H9 (cell line): ENCODE measurements at regions not wholly inside any gene's neighbourhood (a gene's known extent, or its start where the extent isn't known, plus 50 kb on each side); places are given as distances from the start of the nearest gene placed in this dataset.

Source experiments
- DNase-seq: peaks from one replicate; pipeline ENCODE4 v3.0.0-alpha.2; 2017
- H2AFZ ChIP-seq: one replicate; pipeline ENCODE4 v1.6.1; 2013; ENCODE audit warnings: mild to moderate bottlenecking, low read length, control low read depth, moderate library complexity
- H2AK5ac ChIP-seq: 2 replicates; pipeline ENCODE4 v1.6.1; 2013; ENCODE audit warnings: low read length, control low read depth, mixed read lengths; ENCODE audit not compliant: insufficient read length
- H2BK120ac ChIP-seq: one replicate; pipeline ENCODE4 v1.6.1; 2013; ENCODE audit warnings: low read depth, mild to moderate bottlenecking, low read length, control low read depth, inconsistent platforms; ENCODE audit not compliant: poor library complexity, severe bottlenecking
- H2BK12ac ChIP-seq: 2 replicates; pipeline ENCODE4 v1.6.1; 2013; ENCODE audit warnings: low read length, control low read depth, mixed read lengths, low read depth; ENCODE audit not compliant: insufficient read length
- H2BK15ac ChIP-seq: 2 replicates; pipeline ENCODE4 v1.6.1; 2013; ENCODE audit warnings: low read depth, low read length, control low read depth
- H2BK20ac ChIP-seq: one replicate; pipeline ENCODE4 v1.6.1; 2013; ENCODE audit warnings: low read depth, mild to moderate bottlenecking, low read length, control low read depth, inconsistent platforms; ENCODE audit not compliant: poor library complexity, severe bottlenecking
- H2BK5ac ChIP-seq: 2 replicates; pipeline ENCODE4 v1.6.1; 2013; ENCODE audit warnings: low read length, control low read depth, mixed read lengths; ENCODE audit not compliant: insufficient read length
- H3K14ac ChIP-seq: 2 replicates; pipeline ENCODE4 v1.6.1; 2013; ENCODE audit warnings: low read length, control low read depth; ENCODE audit not compliant: insufficient read depth
- H3K18ac ChIP-seq: 2 replicates; pipeline ENCODE4 v1.6.1; 2013; ENCODE audit warnings: low read depth, mild to moderate bottlenecking, mixed read lengths, low read length, control low read depth; ENCODE audit not compliant: insufficient read length
- H3K23ac ChIP-seq: 2 replicates; pipeline ENCODE4 v1.6.1; 2013; ENCODE audit warnings: low read length, control low read depth, mixed read lengths, low read depth; ENCODE audit not compliant: insufficient read length
- H3K23me2 ChIP-seq: 2 replicates; pipeline ENCODE4 v1.6.1; 2013; ENCODE audit warnings: low read depth, mild to moderate bottlenecking, mixed read lengths, low read length, control low read depth; ENCODE audit not compliant: insufficient read length, poor library complexity, severe bottlenecking
- H3K27ac ChIP-seq: 2 replicates; pipeline ENCODE4 v1.5.1; 2013; ENCODE audit warnings: low read length, control low read depth, mixed read lengths, low read depth; ENCODE audit not compliant: insufficient read length
- H3K27me3 ChIP-seq: 2 replicates; pipeline ENCODE4 v1.6.1; 2013; ENCODE audit warnings: low read length, control low read depth, inconsistent platforms; ENCODE audit not compliant: insufficient read depth
- H3K4ac ChIP-seq: 2 replicates; pipeline ENCODE4 v1.6.1; 2013; ENCODE audit warnings: low read depth, mild to moderate bottlenecking, control low read depth, inconsistent platforms, low read length, moderate library complexity
- H3K4me1 ChIP-seq: 2 replicates; pipeline ENCODE4 v1.6.1; 2013; ENCODE audit warnings: low read length, control low read depth, inconsistent platforms; ENCODE audit not compliant: insufficient read depth
- H3K4me2 ChIP-seq: 2 replicates; pipeline ENCODE4 v1.6.1; 2013; ENCODE audit warnings: low read length, control low read depth, mixed read lengths; ENCODE audit not compliant: insufficient read length, insufficient read depth
- H3K56ac ChIP-seq: 2 replicates; pipeline ENCODE4 v1.6.1; 2013; ENCODE audit warnings: low read depth, mild to moderate bottlenecking, mixed read lengths, low read length, control low read depth; ENCODE audit not compliant: insufficient read length
- H3K79me1 ChIP-seq: 2 replicates; pipeline ENCODE4 v1.6.1; 2013; ENCODE audit warnings: low read depth, mild to moderate bottlenecking, moderate library complexity, low read length, control low read depth, inconsistent platforms; ENCODE audit not compliant: insufficient read depth, poor library complexity, severe bottlenecking
- H3K79me2 ChIP-seq: 2 replicates; pipeline ENCODE4 v1.6.1; 2013; ENCODE audit warnings: low read length, control low read depth, inconsistent platforms; ENCODE audit not compliant: insufficient read depth
- H3K9ac ChIP-seq: 2 replicates; pipeline ENCODE4 v1.6.1; 2013; ENCODE audit warnings: low read length, control low read depth, mixed read lengths; ENCODE audit not compliant: insufficient read length; ENCODE audit errors: extremely low read depth
- H3K9me3 ChIP-seq: one replicate; pipeline ENCODE4 v1.6.1; 2013; ENCODE audit warnings: low read depth, low read length, inconsistent platforms; ENCODE audit not compliant: control insufficient read depth
- H3T11ph ChIP-seq: one replicate; pipeline ENCODE4 v1.6.1; 2013; ENCODE audit warnings: mild to moderate bottlenecking, low read length, control low read depth, inconsistent platforms
- H4K20me1 ChIP-seq: one replicate; pipeline ENCODE4 v1.6.1; 2013; ENCODE audit not compliant: control insufficient read depth, insufficient read length, insufficient read depth
- H4K5ac ChIP-seq: 2 replicates; pipeline ENCODE4 v1.6.1; 2013; ENCODE audit warnings: low read depth, mild to moderate bottlenecking, mixed read lengths, low read length, control low read depth; ENCODE audit not compliant: insufficient read length
- H4K8ac ChIP-seq: replicated peaks from 2 replicates; pipeline ENCODE4 v1.6.1; 2013; ENCODE audit warnings: low read length, control low read depth, mixed read lengths, low read depth; ENCODE audit not compliant: insufficient read length
- H4K91ac ChIP-seq: 2 replicates; pipeline ENCODE4 v1.6.1; 2013; ENCODE audit warnings: low read depth, mild to moderate bottlenecking, moderate library complexity, mixed read lengths, low read length, control low read depth; ENCODE audit not compliant: insufficient read length
- H3K27ac Mint-ChIP-seq, 3 experiments: 2 replicates in 2 of 3; 3 replicates in 1 of 3; pipeline ENCODE4 v1.8.0; 2020 to 2021; ENCODE audit warnings: mixed read lengths in 3 of 3, mild to moderate bottlenecking in 1 of 3, moderate library complexity in 1 of 3
- H3K27me3 Mint-ChIP-seq: 2 replicates; pipeline ENCODE4 v1.8.0; 2021; ENCODE audit warnings: low read depth, mild to moderate bottlenecking, moderate library complexity, mixed read lengths
- H3K36me3 Mint-ChIP-seq, 3 experiments: 2 replicates in 2 of 3; 3 replicates in 1 of 3; pipeline ENCODE4 v1.8.0; 2020 to 2021; ENCODE audit warnings: low read depth in 3 of 3, mixed read lengths in 3 of 3; ENCODE audit not compliant: insufficient read depth in 1 of 3
- H3K4me1 Mint-ChIP-seq, 2 experiments: 2 replicates each; pipeline ENCODE4 v1.8.0; 2020; ENCODE audit warnings: mixed read lengths in 2 of 2
- H3K4me3 Mint-ChIP-seq, 2 experiments: 2 replicates in 1 of 2; 3 replicates in 1 of 2; pipeline ENCODE4 v1.8.0; 2020 to 2021; ENCODE audit warnings: mild to moderate bottlenecking in 2 of 2, mixed read lengths in 2 of 2, moderate library complexity in 1 of 2
- H3K9me3 Mint-ChIP-seq, 2 experiments: 2 replicates in 1 of 2; 3 replicates in 1 of 2; pipeline ENCODE4 v1.8.0; 2020; ENCODE audit warnings: mild to moderate bottlenecking in 2 of 2, mixed read lengths in 2 of 2, moderate library complexity in 1 of 2
- CTCF ChIP-seq: fragments of 200-600 bp; sonication (generic); conservative IDR thresholded peaks from 3 replicates; pipeline ENCODE4 v1.8.0; 2021; ENCODE audit warnings: antibody characterized with exemption, mild to moderate bottlenecking
- WGBS: extraction: QIAGEN DNeasy Blood & Tissue Kit; methylation state at CpG from one replicate; pipeline ENCODE4 v1.1.7; 2013; ENCODE audit warnings: missing lambda C conversion rate, low lambda C conversion rate, mixed read lengths; ENCODE audit not compliant: insufficient read length; ENCODE audit errors: extremely low coverage; 5-methylcytosine and 5-hydroxymethylcytosine counted together

- no peak overlapping the region for H2BK5ac ChIP-seq
- H3K4me2 ChIP-seq: no peak overlapping the region
- no peak overlapping the region for H2BK20ac ChIP-seq
- H3K4me1 ChIP-seq: no peaks in the 10 kb centered on the region; the same call in 1 of the 2 replicates
- H3K23me2 ChIP-seq: no peaks in the 10 kb centered on the region
- no peak overlapping the region for H2AFZ ChIP-seq
- no peaks in the 10 kb centered on the region for H3K79me1 ChIP-seq
- no peak overlapping the region for H3K56ac ChIP-seq
- H3K27me3 ChIP-seq: no peaks in the 10 kb centered on the region
- Mint-ChIP-seq H3K36me3 (0 out of 7 replicates have a peak, but pooled peaks cover 0 to 4% (median 0%) of the 10 kb centered on the region in 3 experiments), H3K4me3 (no peak overlapping the region), H3K27me3 (no peaks in the 10 kb centered on the region), H3K27ac (no peak overlapping the region), H3K4me1 (peaks cover 6 to 9% of the 10 kb centered on the region in 2 experiments), H3K9me3 (peaks cover 0 to 2% of the 10 kb centered on the region in 2 experiments; a peak in 1 of 5 replicates)
- TF ChIP-seq CTCF: no peak
- no peak overlapping the region for H4K8ac ChIP-seq
- no peak overlapping the region for H4K91ac ChIP-seq
- WGBS: no CpG with 5 or more reads among the region's 1 CpG
- H3K18ac ChIP-seq: no peak overlapping the region
- H3K27ac ChIP-seq: no peak overlapping the region
- H4K20me1 ChIP-seq: no peaks in the 10 kb centered on the region
- H4K5ac ChIP-seq: no peak overlapping the region
- H2AK5ac ChIP-seq: no peak overlapping the region
- H3K4ac ChIP-seq: no peak overlapping the region
- H3K9ac ChIP-seq: no peak overlapping the region
- DNase-seq: no peak
- H2BK120ac ChIP-seq: no peak overlapping the region
- no peak overlapping the region for H2BK12ac ChIP-seq
- no peak overlapping the region for H2BK15ac ChIP-seq
- H3K79me2 ChIP-seq: no peaks in the 10 kb centered on the region
- H3K14ac ChIP-seq: no peak overlapping the region
- no peak overlapping the region for H3T11ph ChIP-seq
- no peaks in the 10 kb centered on the region for H3K9me3 ChIP-seq
- H3K23ac ChIP-seq: no peak overlapping the region
These were observed 191.4 kb downstream of the ADGRA3 start for GRCh38 chr4:22324422-22324821.
